Central memory CD8-positive, alpha-beta T cell (primary cell): ENCODE measurements at regions not wholly inside any gene's neighbourhood (a gene's known extent, or its start where the extent isn't known, plus 50 kb on each side); places are given as distances from the start of the nearest gene placed in this dataset.

ENCODE experiments used
- ATAC-seq: fragments of 150-1000 bp; cut with Tn5 transposase; replicated peaks from 2 replicates; pipeline ENCODE4 v1.10.0; 2022; ENCODE audit warnings: mild to moderate bottlenecking, moderate FRiP score, moderate number of reproducible peaks; ENCODE audit not compliant: poor library complexity, severe bottlenecking; ENCODE audit errors: extremely low read depth
- DNase-seq, 2 donors: peaks; one replicate each; pipeline ENCODE4 v3.0.0; 2021; ENCODE audit warnings: low spot score in 2 of 2
- H3K27ac Mint-ChIP-seq: one replicate; pipeline ENCODE4 v1.8.0; 2022; ENCODE audit warnings: low read depth, mild to moderate bottlenecking, moderate library complexity, mixed read lengths
- H3K27me3 Mint-ChIP-seq: one replicate; pipeline ENCODE4 v1.8.0; 2022; ENCODE audit warnings: mixed read lengths
- H3K36me3 Mint-ChIP-seq: one replicate; pipeline ENCODE4 v1.8.0; 2022; ENCODE audit warnings: mild to moderate bottlenecking, moderate library complexity, mixed read lengths; ENCODE audit not compliant: insufficient read depth
- H3K4me1 Mint-ChIP-seq: one replicate; pipeline ENCODE4 v1.8.0; 2022; ENCODE audit warnings: mixed read lengths
- H3K4me3 Mint-ChIP-seq: one replicate; pipeline ENCODE4 v1.8.0; 2022; ENCODE audit warnings: mild to moderate bottlenecking, moderate library complexity, mixed read lengths
- H3K9me3 Mint-ChIP-seq: one replicate; pipeline ENCODE4 v1.8.0; 2022; ENCODE audit warnings: mixed read lengths

DNA sequence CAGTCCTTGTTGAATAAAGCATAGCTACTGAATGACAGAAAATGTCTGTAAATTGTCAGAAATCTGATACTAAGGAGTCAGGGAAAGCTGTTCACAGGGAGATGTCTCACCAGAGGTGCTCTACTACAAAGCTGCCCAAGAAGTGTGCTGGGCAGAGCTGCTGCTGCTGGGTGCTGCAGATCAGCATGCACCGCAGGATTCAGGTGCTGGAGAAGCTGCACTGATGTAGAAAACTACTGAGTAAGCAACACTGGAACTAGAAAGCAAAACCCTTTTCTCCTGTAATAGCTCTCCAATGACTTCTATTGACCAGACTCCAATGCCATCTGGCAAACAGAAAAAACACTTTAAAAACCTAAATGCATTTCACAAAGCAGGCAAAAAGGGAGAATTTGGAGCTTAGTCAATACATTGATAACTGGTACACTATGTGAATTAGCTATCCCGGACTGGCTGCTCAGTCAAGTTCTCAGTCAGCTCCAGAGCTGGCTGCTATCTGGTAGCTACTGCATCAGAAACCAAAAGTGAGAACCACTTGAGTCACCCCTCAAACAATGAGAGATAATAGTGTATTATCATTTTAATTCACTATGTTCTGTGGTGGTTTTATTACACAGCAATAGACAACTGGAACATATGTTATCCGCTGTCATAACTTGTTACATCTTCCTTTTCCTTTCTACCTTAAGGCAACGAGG, 493.1 kb downstream of the CPS1 start:
- Mint-ChIP-seq H3K4me1 (no peaks in the 10 kb centered on the region), H3K27ac (no peak overlapping the region)
- no peak for ATAC-seq

DNA sequence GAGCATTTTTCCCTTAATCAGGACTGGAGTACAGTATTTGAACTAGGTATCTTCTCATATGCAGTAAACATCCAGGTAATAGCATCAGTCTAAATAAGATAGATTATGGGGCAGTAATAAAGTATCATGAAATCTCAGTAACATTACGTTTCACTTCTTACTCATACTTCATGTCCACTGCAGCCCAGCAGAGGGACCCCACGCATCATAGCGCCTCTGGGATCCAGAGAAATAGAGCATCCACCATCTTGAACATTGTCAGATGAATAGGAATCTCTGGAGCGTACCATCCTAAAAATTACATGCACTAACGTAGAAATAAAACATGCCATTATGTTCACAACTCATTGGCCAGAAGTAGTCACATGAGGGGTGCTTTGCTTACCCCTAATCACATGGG, 499.0 kb downstream of the CPS1 start:
- Mint-ChIP-seq H3K9me3 (peaks cover 11% of the 10 kb centered on the region), H3K27me3 (no peaks in the 10 kb centered on the region), H3K4me3 (no peak overlapping the region), H3K36me3 (no peaks in the 10 kb centered on the region), H3K4me1 (no peaks in the 10 kb centered on the region), H3K27ac (no peak overlapping the region)
- no peak for ATAC-seq
- DNase-seq: no peak

More for the DNA sequence above, 493.1 kb downstream of the CPS1 start:
- no peak for DNase-seq
- H3K36me3 Mint-ChIP-seq: no peaks in the 10 kb centered on the region
- no peaks in the 10 kb centered on the region for H3K27me3 Mint-ChIP-seq
- peaks cover 23% of the 10 kb centered on the region for H3K9me3 Mint-ChIP-seq
- H3K4me3 Mint-ChIP-seq: no peak overlapping the region

GRCh38 chr2:211061612-211062296, 505.4 kb downstream of the CPS1 start:
- no peak for ATAC-seq
- Mint-ChIP-seq H3K4me3 (no peak overlapping the region), H3K9me3 (no peaks in the 10 kb centered on the region), H3K36me3 (no peaks in the 10 kb centered on the region), H3K4me1 (no peaks in the 10 kb centered on the region), H3K27ac (no peak overlapping the region), H3K27me3 (no peaks in the 10 kb centered on the region)
- no peak for DNase-seq

- no peak for ATAC-seq
- H3K4me3 Mint-ChIP-seq: no peak overlapping the region
These were observed 505.9 kb downstream of the CPS1 start for GRCh38 chr2:211062297-211062612.

DNA sequence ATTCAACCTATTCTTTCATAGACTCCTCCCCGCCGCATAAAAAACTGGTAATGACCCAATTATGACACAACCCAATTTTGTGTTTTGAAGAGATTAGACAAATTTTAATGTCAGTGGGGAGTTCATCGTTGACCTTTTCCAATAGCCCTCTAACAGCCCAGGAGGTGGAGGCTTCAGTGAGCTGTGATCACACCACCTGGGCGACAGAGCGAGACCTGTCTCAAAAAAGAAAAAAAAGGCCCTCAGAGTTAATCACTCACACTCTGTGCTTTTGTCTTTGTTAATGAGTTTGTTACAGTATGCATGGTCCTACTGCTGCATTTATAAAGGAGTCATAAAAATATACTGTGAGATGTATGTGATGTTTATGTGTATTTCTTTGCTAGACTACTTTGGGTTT, 510.6 kb downstream of the CPS1 start:
- no peaks in the 10 kb centered on the region for H3K27me3 Mint-ChIP-seq
- no peak overlapping the region for H3K4me3 Mint-ChIP-seq
- H3K9me3 Mint-ChIP-seq: peaks cover 8% of the 10 kb centered on the region
- H3K4me1 Mint-ChIP-seq: no peaks in the 10 kb centered on the region
- no peaks in the 10 kb centered on the region for H3K36me3 Mint-ChIP-seq
- DNase-seq (no peak), ATAC-seq (no peak)
- H3K27ac Mint-ChIP-seq: no peak overlapping the region

More at GRCh38 chr2:211062297-211062612, 505.9 kb downstream of the CPS1 start:
- H3K4me1 Mint-ChIP-seq: no peaks in the 10 kb centered on the region
- H3K27me3 Mint-ChIP-seq: no peaks in the 10 kb centered on the region
- no peak for DNase-seq
- no peaks in the 10 kb centered on the region for H3K9me3 Mint-ChIP-seq
- H3K36me3 Mint-ChIP-seq: no peaks in the 10 kb centered on the region
- no peak overlapping the region for H3K27ac Mint-ChIP-seq

- Mint-ChIP-seq H3K9me3 (peaks cover 8% of the 10 kb centered on the region), H3K36me3 (no peaks in the 10 kb centered on the region), H3K27me3 (no peaks in the 10 kb centered on the region), H3K4me1 (no peaks in the 10 kb centered on the region), H3K4me3 (no peak overlapping the region), H3K27ac (no peak overlapping the region)
- no peak for DNase-seq
- ATAC-seq: no peak
These were observed 511.8 kb downstream of the CPS1 start for GRCh38 chr2:211068108-211068780.

GRCh38 chr2:211070547-211070946, 514.1 kb downstream of the CPS1 start:
- DNase-seq (no peak), ATAC-seq (no peak)
- peaks cover 15% of the 10 kb centered on the region for H3K9me3 Mint-ChIP-seq
- H3K4me1 Mint-ChIP-seq: no peaks in the 10 kb centered on the region
- no peak overlapping the region for H3K27ac Mint-ChIP-seq
- H3K36me3 Mint-ChIP-seq: no peaks in the 10 kb centered on the region
- no peak overlapping the region for H3K4me3 Mint-ChIP-seq
- H3K27me3 Mint-ChIP-seq: no peaks in the 10 kb centered on the region

GRCh38 chr2:211077216-211077767, 520.9 kb downstream of the CPS1 start:
- no peak overlapping the region for H3K4me3 Mint-ChIP-seq
- H3K27me3 Mint-ChIP-seq: no peaks in the 10 kb centered on the region
- no peaks in the 10 kb centered on the region for H3K36me3 Mint-ChIP-seq
- no peaks in the 10 kb centered on the region for H3K4me1 Mint-ChIP-seq
- ATAC-seq: no peak
- peaks cover 9% of the 10 kb centered on the region for H3K9me3 Mint-ChIP-seq
- DNase-seq: no peak
- H3K27ac Mint-ChIP-seq: no peak overlapping the region

- no peaks in the 10 kb centered on the region for H3K36me3 Mint-ChIP-seq
- H3K27me3 Mint-ChIP-seq: no peaks in the 10 kb centered on the region
- ATAC-seq: no peak
These were observed 528.0 kb downstream of the CPS1 start for GRCh38 chr2:211084352-211084751.

GRCh38 chr2:211085056-211085680, 528.8 kb downstream of the CPS1 start:
- Mint-ChIP-seq H3K36me3 (no peaks in the 10 kb centered on the region), H3K9me3 (no peaks in the 10 kb centered on the region), H3K4me3 (no peak overlapping the region), H3K27ac (no peak overlapping the region), H3K27me3 (no peaks in the 10 kb centered on the region), H3K4me1 (no peaks in the 10 kb centered on the region)
- DNase-seq (no peak), ATAC-seq (no peak)

More at GRCh38 chr2:211084352-211084751, 528.0 kb downstream of the CPS1 start:
- no peak overlapping the region for H3K4me3 Mint-ChIP-seq
- no peaks in the 10 kb centered on the region for H3K4me1 Mint-ChIP-seq
- H3K27ac Mint-ChIP-seq: no peak overlapping the region
- DNase-seq: no peak
- H3K9me3 Mint-ChIP-seq: no peaks in the 10 kb centered on the region

- H3K9me3 Mint-ChIP-seq: no peaks in the 10 kb centered on the region
- H3K27ac Mint-ChIP-seq: no peak overlapping the region
- DNase-seq (no peak), ATAC-seq (no peak)
- no peaks in the 10 kb centered on the region for H3K27me3 Mint-ChIP-seq
- H3K36me3 Mint-ChIP-seq: no peaks in the 10 kb centered on the region
- no peaks in the 10 kb centered on the region for H3K4me1 Mint-ChIP-seq
- no peak overlapping the region for H3K4me3 Mint-ChIP-seq
These were observed 529.6 kb downstream of the CPS1 start for GRCh38 chr2:211086049-211086448.

DNA sequence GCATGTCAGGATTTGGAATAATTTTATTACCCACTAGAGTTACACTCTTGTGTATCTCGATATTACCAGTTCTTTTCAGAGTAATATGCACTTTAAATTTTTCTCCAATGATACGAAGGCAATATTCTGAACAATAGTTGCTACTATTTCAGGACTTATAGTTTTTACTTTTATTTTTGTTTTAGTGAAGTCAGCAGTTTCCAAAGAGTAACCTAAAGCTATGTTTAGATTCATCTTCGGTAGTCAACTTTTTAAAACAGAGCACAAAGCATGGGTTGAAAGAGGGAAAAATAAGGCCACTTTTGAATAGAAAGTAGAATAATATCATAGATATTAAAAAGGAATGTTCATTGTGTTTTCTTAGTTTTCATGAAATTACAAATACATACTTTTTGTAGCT, 532.7 kb downstream of the CPS1 start:
- Mint-ChIP-seq H3K27me3 (no peaks in the 10 kb centered on the region), H3K36me3 (no peaks in the 10 kb centered on the region), H3K9me3 (no peaks in the 10 kb centered on the region), H3K4me1 (no peaks in the 10 kb centered on the region), H3K27ac (no peak overlapping the region), H3K4me3 (no peak overlapping the region)
- no peak for ATAC-seq
- DNase-seq: no peak
